ENCODE measurements at regions not wholly inside any gene's neighbourhood (a gene's known extent, or its start where the extent isn't known, plus 50 kb on each side); places are given as distances from the start of the nearest gene placed in this dataset.

DNA sequence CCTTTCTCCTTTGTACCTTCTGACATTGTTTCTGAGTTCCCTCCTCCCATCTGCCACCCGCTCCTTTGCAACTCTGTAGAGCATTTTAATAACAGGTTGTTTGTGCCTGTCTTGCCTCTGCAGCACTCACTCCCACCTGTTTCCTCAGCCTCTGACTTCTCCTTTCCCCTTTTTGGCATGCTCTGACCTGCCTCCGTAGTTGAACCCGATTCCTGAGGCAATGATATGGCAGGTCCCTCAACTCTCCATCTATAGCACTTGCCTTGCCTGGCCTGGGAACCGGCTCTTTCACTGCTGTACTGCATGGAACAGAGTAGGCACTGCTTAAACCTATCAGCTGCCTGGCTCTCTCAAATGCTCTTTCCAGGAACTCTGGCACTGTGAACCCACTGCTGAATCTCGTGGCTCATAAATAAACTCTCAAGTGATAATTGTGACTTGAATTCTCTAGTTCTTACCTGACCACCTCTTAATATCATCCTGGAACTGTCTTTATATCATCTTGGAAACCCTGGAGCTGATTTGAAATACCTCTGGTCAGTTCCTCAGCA lies 50.3 kb downstream of the UTRN start:
- DNase-seq (ENCODE audit: low read depth, low spot score) = no peak

DNA sequence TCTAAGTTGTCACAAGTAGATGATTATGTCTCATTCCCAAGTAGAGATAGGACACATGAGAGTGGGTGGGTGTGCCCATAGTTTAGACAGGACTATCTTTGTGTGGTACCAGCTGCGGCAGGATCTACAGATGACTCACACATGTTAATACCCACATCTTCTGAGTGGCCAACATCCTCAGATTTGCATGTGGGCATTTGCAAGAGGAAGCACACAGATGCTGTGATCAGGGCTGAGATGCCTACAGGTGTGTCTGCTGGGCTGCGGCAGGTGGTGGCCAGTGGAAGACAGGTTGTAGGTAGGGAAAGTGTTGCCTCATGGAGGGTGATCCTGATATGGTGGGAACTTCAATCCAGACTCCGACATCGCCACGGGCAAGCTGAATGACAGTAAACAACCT lies 50.8 kb downstream of the UTRN start:
- DNase-seq (ENCODE audit: low read depth, low spot score) = no peak

DNA sequence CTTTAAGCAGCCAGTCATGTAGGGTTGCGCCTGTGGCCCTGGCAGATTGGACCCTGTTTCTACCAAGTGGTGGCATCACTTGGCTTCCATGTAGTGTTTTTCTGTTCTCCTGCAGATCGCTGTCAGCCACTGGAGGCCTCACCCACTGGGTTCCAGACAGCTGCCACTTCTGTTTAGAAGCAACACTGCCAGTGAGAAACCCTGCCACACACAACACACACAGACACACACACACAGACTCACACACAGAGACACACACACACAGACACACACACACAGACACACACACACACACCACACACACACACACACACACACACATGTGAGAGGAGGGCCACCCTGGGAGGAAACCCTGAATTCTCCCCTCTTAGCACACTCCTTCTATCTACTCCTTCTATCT lies 51.8 kb downstream of the UTRN start:
- no peak for DNase-seq (ENCODE audit: low read depth, low spot score)

DNA sequence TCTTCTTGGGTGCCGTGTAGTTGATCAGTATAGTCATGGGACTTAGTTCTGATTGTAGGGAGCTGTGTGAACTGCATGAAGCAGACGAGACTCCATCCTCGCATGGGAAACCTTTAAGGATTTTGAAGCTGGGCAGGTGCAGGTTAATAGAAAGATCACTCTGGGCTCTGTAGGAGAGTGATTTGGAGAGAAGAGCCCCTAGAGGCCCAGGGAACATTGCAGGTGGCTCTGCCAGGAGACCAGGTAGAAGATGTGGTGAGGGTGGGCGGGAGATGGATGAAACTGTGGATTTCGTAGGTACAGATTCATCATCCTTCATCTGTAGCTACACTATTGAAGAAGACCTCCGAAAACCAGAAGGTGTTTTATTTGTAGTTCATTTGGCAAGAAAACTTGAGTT lies 53.3 kb downstream of the UTRN start:
- DNase-seq (ENCODE audit: low read depth, low spot score) = no peak

DNA sequence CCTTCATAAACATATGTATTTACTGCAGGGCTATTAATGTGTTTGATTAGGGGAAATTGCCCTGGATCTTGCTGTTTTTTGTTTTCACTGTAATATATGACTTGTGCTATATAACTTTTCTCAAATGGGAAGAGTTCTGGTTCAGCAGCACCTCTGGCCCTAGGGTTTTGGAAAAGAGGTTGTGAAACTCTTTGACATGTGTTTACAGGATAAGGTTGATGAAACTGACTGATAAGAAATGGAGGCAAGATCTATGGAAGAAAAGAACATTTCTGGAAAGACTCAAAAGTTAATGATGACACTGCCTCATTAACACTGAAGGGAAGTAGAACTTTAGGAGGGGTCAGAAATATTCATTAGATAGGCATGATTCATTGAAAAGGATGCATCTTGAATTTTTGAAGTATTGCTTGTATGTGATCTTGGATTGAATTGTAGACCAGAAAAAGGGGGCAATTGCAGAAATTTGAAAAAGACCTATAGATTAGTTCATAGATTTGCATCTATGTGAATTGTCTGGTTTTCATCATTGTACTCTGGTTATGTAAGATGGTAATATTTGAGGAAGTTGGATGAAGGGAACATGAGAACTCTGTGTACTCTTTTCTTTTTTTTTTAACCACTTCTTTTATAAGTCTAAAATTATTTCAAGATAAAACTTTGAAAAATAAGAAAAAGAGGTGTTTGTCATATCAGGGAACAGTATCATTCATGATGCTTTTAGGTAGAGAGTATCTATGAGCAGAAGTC lies 54.0 kb downstream of the UTRN start:
- DNase-seq (ENCODE audit: low read depth, low spot score) = no peak

DNA sequence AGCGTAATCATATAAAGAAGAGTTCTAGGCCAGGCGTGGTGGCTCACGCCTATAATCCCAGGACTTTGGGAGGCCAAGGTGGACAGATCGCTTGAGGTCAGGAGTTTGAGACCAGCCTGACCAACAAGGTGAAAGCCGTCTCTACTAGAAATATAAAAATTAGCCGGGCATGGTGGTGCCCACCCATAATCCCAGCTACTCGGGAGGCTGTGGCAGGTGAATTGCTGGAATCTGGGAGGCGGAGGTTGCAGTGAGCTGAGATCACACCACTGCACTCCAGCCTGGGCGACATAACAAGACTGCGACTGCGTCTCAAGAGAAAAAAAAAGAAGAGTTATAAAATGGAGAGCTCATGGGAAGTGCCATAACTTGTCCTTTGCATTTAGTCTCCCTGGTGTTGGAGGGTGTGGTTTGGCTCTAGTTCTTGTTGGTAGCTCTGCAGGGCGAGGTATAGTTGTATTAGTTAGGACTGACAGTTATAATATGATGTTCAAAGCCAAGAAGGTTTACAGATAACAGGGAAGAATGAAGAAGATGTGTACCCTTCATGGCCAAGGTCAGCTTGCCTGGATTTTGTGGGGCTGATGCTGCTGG lies 54.8 kb downstream of the UTRN start:
- no peak for DNase-seq (ENCODE audit: low read depth, low spot score)

DNA sequence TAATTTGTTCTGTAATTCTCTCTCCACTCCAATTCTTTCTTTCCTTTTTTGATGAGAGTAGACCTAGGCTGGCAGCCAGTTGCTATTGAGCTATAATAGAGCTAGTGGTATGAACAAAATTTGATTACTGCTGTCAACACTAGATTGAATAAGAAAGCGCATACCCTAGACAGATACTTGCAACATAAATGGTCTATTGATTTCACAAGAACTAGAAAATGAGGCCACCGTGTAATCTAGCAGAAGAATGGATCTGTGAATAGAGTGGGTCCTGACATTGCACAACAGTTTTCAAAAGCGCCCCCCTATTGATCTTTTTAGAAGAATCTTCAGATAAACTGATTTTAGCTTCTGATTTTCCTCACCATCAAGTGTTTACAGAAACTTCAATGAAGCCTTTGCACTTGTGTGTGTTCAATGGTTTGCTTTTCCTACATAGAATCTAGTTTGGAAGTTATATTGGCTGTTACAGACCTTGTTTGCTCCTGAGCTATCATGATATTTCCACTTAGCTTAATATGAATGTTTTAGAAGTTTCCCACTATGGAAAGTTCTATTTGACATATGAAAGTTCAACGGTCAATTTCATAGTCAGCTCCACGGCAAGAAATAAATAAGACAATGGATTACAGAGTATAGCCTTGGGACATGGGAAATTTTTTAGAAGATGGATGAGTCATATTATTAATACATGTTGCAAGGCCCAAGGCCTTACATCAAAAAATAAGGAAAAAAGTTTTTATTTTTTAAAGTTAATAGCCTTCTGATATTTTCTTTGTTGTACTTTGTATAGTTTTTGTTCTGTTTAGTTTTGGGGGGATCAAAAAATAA lies 55.6 kb downstream of the UTRN start:
- DNase-seq (ENCODE audit: low read depth, low spot score) = no peak

DNA sequence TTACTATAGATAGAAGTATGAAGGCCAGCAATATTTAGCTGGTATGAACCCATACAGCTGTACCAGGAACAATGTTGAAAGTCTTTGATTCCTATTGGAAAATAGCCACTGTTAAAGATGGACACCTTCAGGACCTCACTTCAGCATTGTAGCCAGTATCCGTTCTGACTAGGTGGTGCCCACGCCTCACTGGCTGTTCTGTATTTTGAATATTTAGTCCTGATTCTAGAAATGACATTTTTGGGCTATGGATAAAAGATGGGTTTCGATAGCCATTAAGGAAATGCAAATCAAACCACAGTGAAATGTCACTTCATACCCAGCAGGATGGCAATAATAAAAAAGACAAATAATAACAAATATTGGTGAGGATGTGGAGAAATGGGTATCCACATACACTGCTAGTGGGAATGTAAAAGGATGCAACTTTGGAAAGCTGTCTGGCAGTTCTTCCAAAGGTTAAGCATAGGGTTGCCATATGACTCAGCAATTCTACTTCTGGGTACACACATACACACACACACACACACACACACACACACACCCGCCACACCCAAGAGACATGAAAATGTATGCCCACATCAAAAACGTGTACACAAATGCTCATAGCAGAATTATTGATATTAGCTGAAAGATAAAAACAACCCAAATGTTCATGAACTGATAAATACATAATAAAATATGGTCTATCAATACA lies 56.8 kb downstream of the UTRN start:
- no peak for DNase-seq (ENCODE audit: low read depth, low spot score)

DNA sequence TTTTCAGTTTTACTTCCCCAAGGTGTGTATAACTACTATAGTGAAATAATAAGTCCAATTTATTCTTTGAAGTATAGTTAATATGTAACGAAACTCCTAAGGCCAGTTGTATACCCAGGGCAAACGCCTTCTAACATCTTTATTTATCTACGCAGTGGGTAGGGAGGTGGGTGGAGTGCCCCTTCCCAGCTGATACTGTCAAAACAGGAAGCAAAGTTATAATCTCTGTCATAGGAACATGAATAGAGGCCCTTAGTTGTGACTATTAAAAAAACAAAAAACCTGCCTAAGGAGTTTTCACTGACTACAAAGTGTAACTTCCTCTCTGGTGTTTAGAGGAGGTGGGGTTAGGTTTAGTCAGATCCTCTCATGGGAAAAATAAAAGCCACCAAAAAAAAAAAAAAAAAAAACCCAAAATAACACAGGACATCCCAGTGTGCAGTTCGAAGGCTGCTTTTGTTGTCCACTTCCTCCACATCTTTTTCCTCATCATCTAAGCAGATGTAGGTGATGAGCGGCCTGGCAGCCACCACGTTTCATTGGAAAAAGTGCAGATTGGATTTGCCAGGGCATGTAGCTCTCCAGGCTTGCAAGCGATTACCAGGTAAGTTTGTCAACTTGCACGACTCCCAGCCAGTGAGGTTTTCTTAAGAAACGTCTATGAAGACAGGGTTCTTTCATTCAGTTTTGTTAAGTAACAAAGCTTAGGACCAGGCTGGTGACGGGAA lies 58.7 kb downstream of the UTRN start:
- no peak for DNase-seq (ENCODE audit: low read depth, low spot score)

DNA sequence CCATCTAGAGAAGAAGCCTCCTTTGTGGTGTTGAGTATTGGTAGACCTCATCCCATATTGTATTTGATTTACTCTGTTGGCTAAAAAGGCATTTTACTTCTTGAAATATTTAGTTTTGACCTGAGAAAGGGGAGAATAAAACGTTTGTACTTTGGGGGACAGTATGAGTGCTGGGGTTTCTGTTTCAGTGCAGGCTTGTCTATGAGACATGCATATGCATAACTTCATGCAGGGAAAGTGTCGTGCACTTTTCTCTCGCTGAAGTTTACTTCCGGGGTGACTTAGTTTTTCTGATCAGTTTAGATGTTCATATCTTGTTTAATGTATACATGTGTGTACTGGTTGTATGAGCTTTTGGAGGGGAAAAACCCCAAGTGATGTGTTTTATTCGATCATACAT lies 59.5 kb downstream of the UTRN start:
- DNase-seq (ENCODE audit: low read depth, low spot score) = no peak

DNA sequence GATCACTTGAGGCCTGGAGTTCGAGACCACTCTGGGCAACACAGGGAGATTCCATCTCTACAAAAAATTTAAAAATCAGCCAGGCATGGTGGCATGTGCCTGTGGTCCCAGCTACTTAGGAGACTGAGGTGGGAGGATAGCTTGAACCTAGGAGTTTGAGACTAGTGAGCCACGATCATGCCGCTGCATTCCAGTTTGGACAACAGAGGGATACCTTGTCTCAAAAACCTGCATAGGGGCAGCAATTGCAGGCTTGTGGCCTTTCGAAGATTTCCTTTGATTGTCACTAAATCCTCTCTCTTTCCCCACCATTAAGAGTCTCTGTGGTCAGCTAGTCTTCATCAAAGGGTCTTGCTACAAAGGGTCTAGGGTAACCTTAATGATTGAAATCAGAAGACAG lies 60.3 kb downstream of the UTRN start:
- no peak for DNase-seq (ENCODE audit: low read depth, low spot score)

DNA sequence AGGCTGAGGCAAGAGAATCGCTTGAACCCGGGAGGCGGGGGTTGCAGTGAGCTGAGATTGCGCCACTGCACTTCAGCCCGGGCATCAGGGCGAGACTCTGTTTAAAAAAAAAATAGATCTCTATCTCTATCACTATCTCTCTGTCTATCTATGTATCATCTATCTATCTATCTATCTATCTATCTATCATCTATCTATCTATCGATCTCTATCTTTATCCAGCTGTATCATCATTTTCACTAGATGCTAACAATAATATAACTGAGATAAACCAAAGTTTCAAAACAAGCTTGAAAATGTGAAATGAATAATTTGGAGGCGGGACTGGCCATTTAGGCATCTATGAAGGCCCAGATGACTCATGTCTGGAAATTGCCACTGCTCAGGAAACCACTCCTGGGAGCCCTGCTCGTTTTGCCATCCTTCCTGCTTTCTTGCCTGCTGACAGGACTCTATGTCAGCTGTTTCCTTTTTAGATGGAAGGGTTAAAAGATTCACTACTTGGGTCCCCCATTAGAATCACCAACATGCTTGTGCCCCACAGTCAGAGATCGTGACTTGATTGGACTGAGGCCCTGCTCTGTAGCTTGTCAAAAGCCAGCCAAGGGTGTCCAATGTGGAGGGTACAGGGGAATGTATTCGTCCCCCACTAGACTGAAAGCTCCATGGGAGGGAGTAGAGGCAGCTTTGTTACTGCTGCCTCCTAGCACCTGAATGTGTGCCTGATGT lies 61.7 kb downstream of the UTRN start:
- peak; percentile 28 for DNase-seq (ENCODE audit: low read depth, low spot score)

DNA sequence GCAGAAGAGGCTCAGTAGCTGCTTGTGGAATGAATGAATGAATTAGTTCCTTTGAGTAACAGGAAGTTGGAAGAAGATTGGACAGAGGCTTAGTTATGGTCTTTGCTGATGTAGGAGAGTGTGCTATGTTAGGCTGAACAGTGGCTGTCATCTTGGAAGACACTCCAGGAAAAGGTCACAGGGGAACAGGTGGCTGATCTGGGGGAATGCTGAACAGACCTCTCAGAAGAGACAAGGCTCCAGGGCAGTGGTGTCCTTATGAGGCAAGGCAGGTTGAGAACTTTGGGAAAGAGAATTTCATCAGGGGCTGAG lies 62.3 kb downstream of the UTRN start:
- DNase-seq (ENCODE audit: low read depth, low spot score) = no peak

DNA sequence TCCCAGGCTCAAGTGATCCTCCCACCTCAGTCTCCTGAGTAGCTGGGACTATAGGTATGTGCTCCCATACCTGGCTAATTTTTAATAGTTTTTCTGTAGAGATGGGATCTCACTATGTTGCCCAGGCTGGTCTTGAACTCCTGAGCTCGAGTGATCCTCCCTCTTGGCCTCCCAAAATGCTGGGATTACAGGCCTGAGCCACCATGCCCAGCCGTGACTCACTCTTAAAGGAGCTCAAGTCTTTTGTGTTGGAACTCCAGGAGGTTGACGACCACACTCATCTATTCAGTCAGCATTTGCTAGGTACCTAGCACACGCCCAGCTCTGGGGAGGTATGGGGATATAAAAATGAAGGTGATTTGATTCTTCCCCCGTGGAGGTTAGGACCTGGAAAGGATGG lies 62.8 kb downstream of the UTRN start:
- DNase-seq (ENCODE audit: low read depth, low spot score) = no peak

DNA sequence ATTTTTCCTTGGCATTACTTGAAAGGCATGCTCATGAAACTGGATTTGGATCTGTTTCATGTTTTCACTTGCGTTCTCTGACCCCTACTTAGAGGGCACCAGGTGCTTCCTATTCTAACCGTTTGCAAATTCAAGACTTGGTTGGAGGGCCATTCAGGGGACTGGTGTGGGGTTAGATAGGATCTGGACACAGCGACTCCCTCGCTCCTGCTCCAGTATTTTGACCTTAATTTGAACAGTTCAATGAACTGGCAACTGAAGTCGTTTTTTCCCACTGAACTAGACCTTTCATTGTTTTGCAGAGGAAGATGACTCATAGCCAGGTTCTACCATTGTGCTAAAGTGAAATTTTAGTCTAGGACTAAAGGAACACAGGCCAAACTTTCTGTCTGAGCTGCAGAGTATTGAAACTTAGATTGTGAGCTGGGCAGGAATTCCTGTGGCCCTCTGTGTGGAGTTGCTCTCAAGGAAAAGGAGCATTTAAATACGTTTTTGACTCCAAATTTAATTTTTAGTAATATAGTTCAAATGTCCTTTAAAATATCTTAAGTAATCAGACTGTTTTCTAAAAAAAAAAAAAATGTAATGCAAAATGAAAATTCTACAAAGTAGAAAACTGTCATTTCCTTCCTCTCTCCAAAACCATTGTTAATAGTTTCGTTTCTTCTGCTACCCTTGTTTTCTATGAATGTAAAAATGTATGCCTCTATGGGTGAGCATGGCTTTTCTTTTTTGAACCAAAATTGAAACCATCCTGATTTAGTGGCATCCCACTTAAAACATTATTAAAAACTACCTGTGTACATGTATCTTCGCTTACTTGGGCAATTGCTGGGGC lies 64.8 kb downstream of the UTRN start:
- DNase-seq (ENCODE audit: low read depth, low spot score) = peak; percentile 49

DNA sequence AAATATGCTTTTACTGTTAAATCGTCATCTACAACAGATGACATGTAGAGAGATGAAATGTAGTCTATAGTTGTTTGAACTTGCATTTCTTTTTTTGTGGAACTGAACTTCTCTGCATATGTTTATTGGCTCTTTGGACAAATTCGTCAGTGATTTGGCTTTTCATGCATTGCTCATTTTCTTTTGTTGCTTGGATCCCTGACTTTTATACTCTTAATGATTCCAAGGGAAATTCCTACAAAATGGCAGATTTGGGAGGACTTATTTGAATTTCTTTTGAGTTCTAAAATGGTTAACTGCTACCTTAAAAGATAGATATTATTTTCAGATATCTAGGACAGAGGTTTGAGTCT lies 65.4 kb downstream of the UTRN start:
- no peak for DNase-seq (ENCODE audit: low read depth, low spot score)

DNA sequence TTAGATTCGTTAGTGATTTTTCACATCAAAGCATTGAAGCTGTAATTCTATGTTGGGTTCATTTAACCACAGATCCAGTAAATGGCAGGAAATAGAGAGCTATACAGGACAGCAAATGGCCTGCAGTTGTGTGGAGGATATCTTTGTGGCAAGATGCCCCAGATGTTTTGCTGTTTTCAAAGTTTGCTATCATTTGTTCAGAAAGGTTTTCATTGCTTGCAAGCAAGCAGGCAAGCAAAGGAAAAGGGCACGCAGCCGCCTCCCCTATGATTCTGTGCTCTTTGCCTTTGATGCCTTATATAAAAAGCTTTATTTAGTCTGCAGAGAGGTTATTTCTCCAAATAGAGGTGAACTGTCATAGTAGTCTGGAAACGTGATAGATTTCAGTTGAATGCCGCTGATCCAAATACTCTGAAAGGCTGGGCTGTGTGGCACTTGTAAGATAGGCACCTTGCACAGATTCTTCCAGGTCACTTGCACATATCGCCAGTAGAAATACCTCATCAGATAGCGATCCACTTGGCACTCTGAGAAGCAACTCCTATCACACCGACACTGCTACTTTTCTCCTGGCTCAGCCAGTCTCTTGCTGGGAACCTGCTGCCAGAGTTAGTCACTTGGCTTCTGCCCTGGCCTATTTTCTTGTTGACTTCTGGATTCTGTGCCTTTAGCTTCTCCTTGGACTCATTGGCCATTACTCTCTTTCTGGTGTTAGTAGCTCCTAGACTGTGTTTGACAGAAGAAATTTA lies 66.4 kb downstream of the UTRN start:
- DNase-seq (ENCODE audit: low read depth, low spot score) = no peak

DNA sequence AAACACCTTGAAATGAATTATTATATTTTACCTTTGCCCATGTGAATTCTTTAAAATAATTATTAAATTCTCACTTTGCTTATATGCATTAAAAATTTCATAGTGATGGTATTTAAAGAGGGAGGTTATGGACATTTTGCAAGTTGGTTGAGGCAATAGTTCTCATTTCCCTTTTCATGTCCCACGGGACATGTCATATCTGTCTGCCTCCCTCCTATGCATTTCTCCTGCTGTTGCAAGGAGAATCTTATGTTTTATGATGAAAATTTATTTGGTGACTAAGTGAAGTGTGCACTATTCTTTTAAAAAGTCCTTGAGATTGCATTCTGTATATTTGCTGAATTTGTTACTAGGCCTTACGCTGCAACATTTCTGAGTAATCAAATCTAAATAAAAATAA lies 67.2 kb downstream of the UTRN start:
- no peak for DNase-seq (ENCODE audit: low read depth, low spot score)

DNA sequence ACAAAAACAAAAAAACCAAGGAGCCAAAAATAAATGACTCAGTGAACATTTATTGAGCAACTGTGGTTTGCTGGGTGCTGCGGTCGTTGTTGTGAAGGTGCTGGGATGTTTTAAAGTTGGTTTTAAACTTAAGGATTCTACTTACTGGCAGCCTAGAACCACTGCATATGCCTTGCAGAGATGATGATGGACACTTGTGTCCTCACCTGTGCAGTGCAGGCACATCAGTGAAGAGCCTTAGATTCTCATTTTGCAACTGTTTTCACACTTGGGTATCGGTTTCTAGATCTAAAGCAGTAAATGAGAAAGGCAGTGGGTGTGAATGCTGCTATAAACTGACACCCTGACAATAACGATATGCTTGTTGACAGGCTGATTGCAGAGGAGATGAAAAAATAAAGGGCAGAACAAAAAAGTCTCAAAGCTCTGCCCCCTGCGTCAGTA lies 68.8 kb downstream of the UTRN start:
- DNase-seq (ENCODE audit: low read depth, low spot score) = no peak

Measured in smooth muscle cell of the brain vasculature (primary cell).